ENCODE measurements at regions not wholly inside any gene's neighbourhood (a gene's known extent, or its start where the extent isn't known, plus 50 kb on each side); places are given as distances from the start of the nearest gene placed in this dataset.

- TF ChIP-seq POLR2AphosphoS5 (IDR thresholded peaks at IDR 0.05): no peak
- no peak for TF ChIP-seq CTCF (IDR thresholded peaks at IDR 0.05)
Observed at GRCh38 chr6:16004934-16005679, 123.8 kb upstream of the MYLIP start.

Measured in stomach (tissue), 4 donors.